ENCODE measurements at regions not wholly inside any gene's neighbourhood (a gene's known extent, or its start where the extent isn't known, plus 50 kb on each side); places are given as distances from the start of the nearest gene placed in this dataset.

- DNase-seq (ENCODE audit: low read depth in 1 of 2, low spot score in 1 of 2), result no peak
Observed at GRCh38 chr2:221346411-221346810, 225.7 kb downstream of the EPHA4 start.

- no peak for DNase-seq (ENCODE audit: low read depth in 1 of 2, low spot score in 1 of 2)
Observed at GRCh38 chr2:221347471-221347870, 224.6 kb downstream of the EPHA4 start.

DNA sequence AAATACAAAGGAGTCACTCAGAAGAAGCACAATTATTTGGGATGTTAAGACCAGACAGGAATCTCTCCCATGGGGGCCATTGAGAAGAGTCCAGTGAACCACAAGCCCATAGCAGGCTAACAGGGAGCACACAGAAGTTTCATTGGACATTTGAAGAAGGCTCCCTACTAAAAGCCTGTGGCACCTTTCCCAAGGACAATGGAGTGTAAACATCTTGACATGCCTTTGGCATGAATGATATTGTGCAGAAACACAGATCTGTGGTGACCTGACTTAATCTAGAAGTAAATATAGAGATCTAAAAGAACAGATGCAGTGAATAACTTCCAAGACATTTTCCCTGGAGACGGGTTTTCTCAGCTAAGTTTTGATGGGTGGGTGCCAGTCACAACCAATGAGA is 221.5 kb downstream of the EPHA4 start:
- no peak for DNase-seq (ENCODE audit: low read depth in 1 of 2, low spot score in 1 of 2)

- no peak for DNase-seq (ENCODE audit: low read depth in 1 of 2, low spot score in 1 of 2)
Observed at GRCh38 chr2:221353201-221353600, 218.9 kb downstream of the EPHA4 start.

DNA sequence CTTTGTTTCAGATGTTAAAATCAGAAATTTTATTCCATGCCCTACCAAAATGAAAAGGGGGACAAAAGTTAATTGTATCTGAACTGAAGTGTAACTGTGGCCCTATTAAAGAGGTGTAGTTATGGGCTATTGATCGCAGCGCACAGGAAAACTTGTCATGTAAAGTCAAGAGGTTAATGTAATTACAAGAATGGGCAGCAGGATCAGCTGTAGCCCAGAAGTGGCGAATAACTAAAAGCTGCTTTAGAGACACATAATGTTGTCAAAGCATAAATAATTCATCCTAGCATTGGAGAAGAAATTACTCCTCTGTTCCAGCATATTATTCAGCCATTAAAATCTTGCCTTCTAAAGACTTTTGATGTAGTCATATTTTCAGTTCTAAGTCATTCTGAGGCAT is 211.8 kb downstream of the EPHA4 start:
- DNase-seq (ENCODE audit: low read depth in 1 of 2, low spot score in 1 of 2), result no peak

DNA sequence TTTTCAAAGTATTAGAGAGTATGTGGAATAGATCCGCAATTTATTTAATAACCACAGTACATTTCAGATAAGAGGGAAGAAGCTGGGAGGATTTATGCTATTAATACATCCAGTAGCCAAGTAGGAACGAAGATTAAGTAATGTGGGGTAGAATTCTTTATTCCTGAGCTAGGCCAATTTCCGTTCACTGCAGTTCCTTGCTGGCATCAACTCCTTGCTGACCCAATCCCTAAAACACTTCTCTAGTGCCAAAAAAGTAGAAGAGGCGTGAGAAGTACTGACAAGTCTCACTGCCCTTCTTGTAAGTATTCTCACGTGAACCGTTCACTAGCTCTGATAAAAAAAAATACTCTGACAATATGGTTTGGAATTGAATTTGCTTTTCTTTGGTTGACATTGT is 211.4 kb downstream of the EPHA4 start:
- DNase-seq (ENCODE audit: low read depth in 1 of 2, low spot score in 1 of 2), result no peak

DNA sequence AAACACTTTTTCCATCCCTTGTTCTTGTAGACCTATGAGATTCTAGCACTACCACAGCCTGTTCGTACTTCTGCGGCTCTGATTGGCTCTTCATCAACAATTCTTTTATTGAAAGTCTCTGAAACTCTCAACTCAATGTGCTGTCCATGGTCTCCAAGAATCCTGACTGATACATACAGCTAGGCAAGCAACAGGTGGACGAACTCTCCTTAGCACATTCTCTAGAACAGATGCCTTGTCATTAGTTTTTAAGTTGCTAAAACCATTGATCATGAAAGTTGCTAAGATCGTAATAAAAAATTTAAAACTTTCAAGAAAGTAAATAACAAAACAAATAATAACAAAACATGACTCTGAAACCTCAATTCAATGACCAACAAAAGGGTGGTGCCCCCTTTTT is 210.5 kb downstream of the EPHA4 start:
- no peak for DNase-seq (ENCODE audit: low read depth in 1 of 2, low spot score in 1 of 2)

DNA sequence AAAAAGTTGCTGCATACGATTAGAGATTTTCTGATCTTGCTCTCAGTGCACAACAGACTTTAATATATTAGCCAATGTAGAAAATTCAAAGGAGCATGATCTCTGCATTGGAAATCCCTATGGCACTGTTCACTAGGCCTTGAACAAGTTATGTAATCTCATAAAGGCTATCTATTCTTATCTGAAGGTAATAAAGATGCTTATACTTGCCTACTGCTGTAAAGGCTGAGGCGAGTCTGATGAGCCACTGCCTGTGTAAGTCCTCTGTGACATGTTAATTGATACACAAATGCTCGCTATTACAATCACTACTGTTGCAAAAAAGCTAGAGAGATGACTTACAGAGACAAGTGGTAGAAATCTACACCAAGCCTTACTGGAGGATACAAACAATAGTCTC is 207.4 kb downstream of the EPHA4 start:
- DNase-seq (ENCODE audit: low read depth in 1 of 2, low spot score in 1 of 2), result no peak

All from activated CD4-positive, alpha-beta T cell treated with anti-CD3 and anti-CD28 coated beads, Interleukin-2, amount 50 U/mL, for 24 hours (primary cell).